C4-2B (cell line): ENCODE measurements at regions not wholly inside any gene's neighbourhood (a gene's known extent, or its start where the extent isn't known, plus 50 kb on each side); places are given as distances from the start of the nearest gene placed in this dataset.

Experiments
- ZFX ChIP-seq: fragments of 450-650 bp; IDR thresholded peaks from 2 replicates; pipeline ENCODE4 v1.6.1; 2017
- TF ChIP-seq, protein P1 (sequence below): fragments of 450-650 bp; conservative IDR thresholded peaks from 2 replicates; pipeline ENCODE4 v1.5.1; 2017; ENCODE audit warnings: mild to moderate bottlenecking

DNA sequence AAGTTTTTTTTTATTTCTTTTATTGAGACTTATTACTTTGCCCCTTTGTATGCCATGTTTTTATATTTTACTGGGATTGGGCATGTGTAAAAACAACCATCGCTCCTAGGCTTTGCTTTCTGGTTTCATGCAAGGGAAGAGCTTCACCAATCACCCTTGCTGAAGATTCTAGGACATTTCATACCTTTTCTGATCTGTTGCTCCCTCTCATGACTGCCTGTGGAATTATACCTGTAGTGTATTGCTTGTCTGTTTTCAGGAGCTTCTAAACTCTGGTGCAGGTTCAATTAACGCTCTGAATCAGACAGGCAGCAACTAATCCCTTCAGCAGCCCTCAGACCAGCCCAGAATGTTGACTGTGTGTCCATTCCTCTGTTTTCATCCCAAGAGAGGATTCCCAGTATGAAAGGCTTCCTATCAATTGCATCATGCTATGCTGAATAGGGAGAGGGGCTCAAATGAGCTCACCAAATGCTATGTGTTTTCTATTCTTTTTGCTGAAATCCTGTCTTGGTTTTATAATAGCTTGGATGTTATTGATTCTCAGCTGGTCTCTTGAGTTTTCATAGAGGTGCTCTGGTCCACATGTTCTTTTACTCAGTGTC, 572.9 kb upstream of the CDH6 start:
- TF ChIP-seq, protein P1, sequence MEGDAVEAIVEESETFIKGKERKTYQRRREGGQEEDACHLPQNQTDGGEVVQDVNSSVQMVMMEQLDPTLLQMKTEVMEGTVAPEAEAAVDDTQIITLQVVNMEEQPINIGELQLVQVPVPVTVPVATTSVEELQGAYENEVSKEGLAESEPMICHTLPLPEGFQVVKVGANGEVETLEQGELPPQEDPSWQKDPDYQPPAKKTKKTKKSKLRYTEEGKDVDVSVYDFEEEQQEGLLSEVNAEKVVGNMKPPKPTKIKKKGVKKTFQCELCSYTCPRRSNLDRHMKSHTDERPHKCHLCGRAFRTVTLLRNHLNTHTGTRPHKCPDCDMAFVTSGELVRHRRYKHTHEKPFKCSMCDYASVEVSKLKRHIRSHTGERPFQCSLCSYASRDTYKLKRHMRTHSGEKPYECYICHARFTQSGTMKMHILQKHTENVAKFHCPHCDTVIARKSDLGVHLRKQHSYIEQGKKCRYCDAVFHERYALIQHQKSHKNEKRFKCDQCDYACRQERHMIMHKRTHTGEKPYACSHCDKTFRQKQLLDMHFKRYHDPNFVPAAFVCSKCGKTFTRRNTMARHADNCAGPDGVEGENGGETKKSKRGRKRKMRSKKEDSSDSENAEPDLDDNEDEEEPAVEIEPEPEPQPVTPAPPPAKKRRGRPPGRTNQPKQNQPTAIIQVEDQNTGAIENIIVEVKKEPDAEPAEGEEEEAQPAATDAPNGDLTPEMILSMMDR, result no peak
- TF ChIP-seq ZFX, result no peak
